HUES48 (cell line): ENCODE measurements at regions not wholly inside any gene's neighbourhood (a gene's known extent, or its start where the extent isn't known, plus 50 kb on each side); places are given as distances from the start of the nearest gene placed in this dataset.

Experiments
- H3K27ac ChIP-seq: one replicate; pipeline ENCODE4 v1.7.0; 2013; ENCODE audit warnings: low read depth, low read length, inconsistent platforms
- H3K27me3 ChIP-seq: 2 replicates; pipeline ENCODE4 v1.6.1; 2013; ENCODE audit warnings: mild to moderate bottlenecking, low read length; ENCODE audit not compliant: control insufficient read depth, insufficient read depth
- H3K36me3 ChIP-seq: 2 replicates; pipeline ENCODE4 v1.6.1; 2013; ENCODE audit warnings: low read length; ENCODE audit not compliant: control insufficient read depth, insufficient read depth
- H3K4me1 ChIP-seq: 2 replicates; pipeline ENCODE4 v1.6.1; 2013; ENCODE audit warnings: mild to moderate bottlenecking, low read length; ENCODE audit not compliant: control insufficient read depth, insufficient read depth
- H3K4me3 ChIP-seq: 2 replicates; pipeline ENCODE4 v1.5.1; 2013; ENCODE audit warnings: mild to moderate bottlenecking, low read depth, low read length
- H3K9ac ChIP-seq: 2 replicates; pipeline ENCODE4 v1.6.1; 2013; ENCODE audit warnings: mild to moderate bottlenecking, low read depth, low read length, moderate library complexity
- H3K9me3 ChIP-seq: 2 replicates; pipeline ENCODE4 v1.6.1; 2013; ENCODE audit warnings: low read length; ENCODE audit not compliant: control insufficient read depth, insufficient read depth

GRCh38 chr21:23534850-23535249, 2072.4 kb downstream of the MRPL39 start:
- no peaks in the 10 kb centered on the region for H3K27me3 ChIP-seq
- H3K4me1 ChIP-seq, result no peaks in the 10 kb centered on the region
- no peaks in the 10 kb centered on the region for H3K36me3 ChIP-seq
- no peak overlapping the region for H3K27ac ChIP-seq
- H3K9me3 ChIP-seq, result no peaks in the 10 kb centered on the region
- no peak overlapping the region for H3K4me3 ChIP-seq
- H3K9ac ChIP-seq, result no peak overlapping the region

- no peaks in the 10 kb centered on the region for H3K27me3 ChIP-seq
- H3K9ac ChIP-seq, result no peak overlapping the region
- H3K27ac ChIP-seq, result no peak overlapping the region
- H3K36me3 ChIP-seq, result no peaks in the 10 kb centered on the region
- H3K4me3 ChIP-seq, result no peak overlapping the region
- no peaks in the 10 kb centered on the region for H3K4me1 ChIP-seq
- H3K9me3 ChIP-seq, result no peaks in the 10 kb centered on the region
These were observed 2075.8 kb downstream of the MRPL39 start for GRCh38 chr21:23531444-23531843.

GRCh38 chr21:23524685-23525084, 2082.6 kb downstream of the MRPL39 start:
- Histone ChIP-seq H3K4me3 (no peak overlapping the region), H3K9ac (no peak overlapping the region), H3K36me3 (no peaks in the 10 kb centered on the region), H3K27ac (no peak overlapping the region), H3K27me3 (no peaks in the 10 kb centered on the region), H3K4me1 (no peaks in the 10 kb centered on the region), H3K9me3 (no peaks in the 10 kb centered on the region)

- no peak overlapping the region for H3K9ac ChIP-seq
- H3K9me3 ChIP-seq, result no peaks in the 10 kb centered on the region
- no peaks in the 10 kb centered on the region for H3K36me3 ChIP-seq
- no peak overlapping the region for H3K4me3 ChIP-seq
- no peaks in the 10 kb centered on the region for H3K27me3 ChIP-seq
- no peaks in the 10 kb centered on the region for H3K4me1 ChIP-seq
- H3K27ac ChIP-seq, result no peak overlapping the region
These were observed 2084.5 kb downstream of the MRPL39 start for GRCh38 chr21:23522751-23523150.

GRCh38 chr21:23507501-23507900, 2099.8 kb downstream of the MRPL39 start:
- no peaks in the 10 kb centered on the region for H3K27me3 ChIP-seq
- no peak overlapping the region for H3K9ac ChIP-seq
- no peaks in the 10 kb centered on the region for H3K9me3 ChIP-seq
- H3K4me1 ChIP-seq, result no peaks in the 10 kb centered on the region
- H3K36me3 ChIP-seq, result no peaks in the 10 kb centered on the region
- no peak overlapping the region for H3K4me3 ChIP-seq
- H3K27ac ChIP-seq, result no peak overlapping the region

GRCh38 chr21:23496729-23497128, 2110.6 kb downstream of the MRPL39 start:
- Histone ChIP-seq H3K9me3 (no peaks in the 10 kb centered on the region), H3K4me1 (peaks cover 6% of the 10 kb centered on the region; the same call in 1 of the 2 replicates), H3K9ac (no peak overlapping the region), H3K27me3 (no peaks in the 10 kb centered on the region), H3K36me3 (no peaks in the 10 kb centered on the region), H3K27ac (no peak overlapping the region), H3K4me3 (no peak overlapping the region)

GRCh38 chr21:23488245-23488644, 2119.0 kb downstream of the MRPL39 start:
- Histone ChIP-seq H3K4me3 (no peak overlapping the region), H3K27me3 (no peaks in the 10 kb centered on the region), H3K27ac (no peak overlapping the region), H3K9ac (no peak overlapping the region), H3K4me1 (no peaks in the 10 kb centered on the region), H3K36me3 (no peaks in the 10 kb centered on the region), H3K9me3 (no peaks in the 10 kb centered on the region)

- Histone ChIP-seq H3K4me1 (peaks cover 6% of the 10 kb centered on the region; the same call in 1 of the 2 replicates), H3K27me3 (no peaks in the 10 kb centered on the region), H3K4me3 (no peak overlapping the region), H3K27ac (no peak overlapping the region), H3K9ac (no peak overlapping the region), H3K36me3 (no peaks in the 10 kb centered on the region), H3K9me3 (no peaks in the 10 kb centered on the region)
These were observed 2126.6 kb downstream of the MRPL39 start for GRCh38 chr21:23480591-23481270.

GRCh38 chr21:23478381-23478780, 2128.9 kb downstream of the MRPL39 start:
- Histone ChIP-seq H3K9me3 (no peaks in the 10 kb centered on the region), H3K4me1 (peaks cover 6% of the 10 kb centered on the region; the same call in 1 of the 2 replicates), H3K27ac (no peak overlapping the region), H3K9ac (no peak overlapping the region), H3K4me3 (no peak overlapping the region), H3K27me3 (no peaks in the 10 kb centered on the region), H3K36me3 (no peaks in the 10 kb centered on the region)

GRCh38 chr21:23475281-23476219, 2131.7 kb downstream of the MRPL39 start:
- H3K4me3 ChIP-seq, result no peak overlapping the region
- H3K4me1 ChIP-seq, result peaks cover 12% of the 10 kb centered on the region

GRCh38 chr21:23471877-23472276, 2135.4 kb downstream of the MRPL39 start:
- no peaks in the 10 kb centered on the region for H3K27me3 ChIP-seq
- H3K9ac ChIP-seq, result no peak overlapping the region
- no peaks in the 10 kb centered on the region for H3K36me3 ChIP-seq
- H3K4me3 ChIP-seq, result no peak overlapping the region
- no peaks in the 10 kb centered on the region for H3K9me3 ChIP-seq
- no peak overlapping the region for H3K27ac ChIP-seq
- peaks cover 14% of the 10 kb centered on the region for H3K4me1 ChIP-seq

More at GRCh38 chr21:23475281-23476219, 2131.7 kb downstream of the MRPL39 start:
- no peaks in the 10 kb centered on the region for H3K36me3 ChIP-seq
- no peak overlapping the region for H3K27ac ChIP-seq
- no peaks in the 10 kb centered on the region for H3K27me3 ChIP-seq
- H3K9ac ChIP-seq, result no peak overlapping the region
- H3K9me3 ChIP-seq, result no peaks in the 10 kb centered on the region
